ENCODE measurements at regions not wholly inside any gene's neighbourhood (a gene's known extent, or its start where the extent isn't known, plus 50 kb on each side); places are given as distances from the start of the nearest gene placed in this dataset.
"Not testable (repeated sequence)": the region's sequence is repeated elsewhere in the genome, so short reads cannot be mapped to it uniquely, and the experiment has no call there.

- Mint-ChIP-seq H3K9me3 (peaks cover 0 to 2% of the 10 kb centered on the region in 2 donors), H3K4me1 (no peaks in the 10 kb centered on the region), H3K27me3 (no peaks in the 10 kb centered on the region), H3K36me3 (no peaks in the 10 kb centered on the region), H3K27ac (no peak overlapping the region), H3K4me3 (no peak overlapping the region)
- ATAC-seq (replicated peaks) (no peak), DNase-seq (no peak)
These were observed 263.4 kb upstream of the ACTBL2 start for GRCh38 chr5:57745700-57746651.

- peaks cover 0 to 2% of the 10 kb centered on the region in 2 donors for H3K9me3 Mint-ChIP-seq
- H3K36me3 Mint-ChIP-seq: no peaks in the 10 kb centered on the region
- DNase-seq (no peak), ATAC-seq (replicated peaks) (no peak)
- no peak overlapping the region for H3K27ac Mint-ChIP-seq
- H3K4me3 Mint-ChIP-seq: no peak overlapping the region
- H3K27me3 Mint-ChIP-seq: no peaks in the 10 kb centered on the region
- H3K4me1 Mint-ChIP-seq: no peaks in the 10 kb centered on the region
These were observed 262.4 kb upstream of the ACTBL2 start for GRCh38 chr5:57745029-57745428.

GRCh38 chr5:57741336-57741735, 258.7 kb upstream of the ACTBL2 start:
- H3K9me3 Mint-ChIP-seq: no peaks in the 10 kb centered on the region
- no peak overlapping the region for H3K27ac Mint-ChIP-seq
- H3K27me3 Mint-ChIP-seq: no peaks in the 10 kb centered on the region
- H3K36me3 Mint-ChIP-seq: no peaks in the 10 kb centered on the region
- no peaks in the 10 kb centered on the region for H3K4me1 Mint-ChIP-seq
- DNase-seq (no peak), ATAC-seq (replicated peaks) (no peak)
- H3K4me3 Mint-ChIP-seq: no peak overlapping the region

- H3K4me3 Mint-ChIP-seq: no peak overlapping the region
- DNase-seq: no peak
- ATAC-seq (replicated peaks): no peak
- H3K4me1 Mint-ChIP-seq: no peaks in the 10 kb centered on the region
- no peak overlapping the region for H3K27ac Mint-ChIP-seq
- no peaks in the 10 kb centered on the region for H3K9me3 Mint-ChIP-seq
- no peaks in the 10 kb centered on the region for H3K27me3 Mint-ChIP-seq
- no peaks in the 10 kb centered on the region for H3K36me3 Mint-ChIP-seq
These were observed 256.2 kb upstream of the ACTBL2 start for GRCh38 chr5:57738787-57739186.

GRCh38 chr5:57738301-57738700, 255.7 kb upstream of the ACTBL2 start:
- no peaks in the 10 kb centered on the region for H3K36me3 Mint-ChIP-seq
- no peak for ATAC-seq (replicated peaks)
- no peak overlapping the region for H3K27ac Mint-ChIP-seq

GRCh38 chr5:57736716-57737115, 254.1 kb upstream of the ACTBL2 start:
- Mint-ChIP-seq H3K9me3 (no peaks in the 10 kb centered on the region), H3K27me3 (no peaks in the 10 kb centered on the region), H3K4me3 (no peak overlapping the region), H3K27ac (no peak overlapping the region), H3K36me3 (no peaks in the 10 kb centered on the region), H3K4me1 (no peaks in the 10 kb centered on the region)
- ATAC-seq (replicated peaks): no peak
- DNase-seq: no peak

More at GRCh38 chr5:57738301-57738700, 255.7 kb upstream of the ACTBL2 start:
- H3K9me3 Mint-ChIP-seq: no peaks in the 10 kb centered on the region
- no peaks in the 10 kb centered on the region for H3K4me1 Mint-ChIP-seq
- no peaks in the 10 kb centered on the region for H3K27me3 Mint-ChIP-seq
- no peak overlapping the region for H3K4me3 Mint-ChIP-seq
- no peak for DNase-seq

- not testable (repeated sequence) for DNase-seq; H3K4me3 Mint-ChIP-seq; H3K9me3 Mint-ChIP-seq; H3K36me3 Mint-ChIP-seq; H3K27me3 Mint-ChIP-seq; ATAC-seq (replicated peaks); H3K4me1 Mint-ChIP-seq; H3K27ac Mint-ChIP-seq
These were observed 252.9 kb upstream of the ACTBL2 start for GRCh38 chr5:57735279-57736153.

GRCh38 chr5:57734296-57734695, 251.7 kb upstream of the ACTBL2 start:
- Mint-ChIP-seq H3K27ac (no peak overlapping the region), H3K36me3 (no peaks in the 10 kb centered on the region), H3K4me1 (no peaks in the 10 kb centered on the region), H3K4me3 (no peak overlapping the region), H3K9me3 (peaks cover 0 to 3% of the 10 kb centered on the region in 2 donors), H3K27me3 (no peaks in the 10 kb centered on the region)
- ATAC-seq (replicated peaks) (no peak), DNase-seq (no peak)

- Mint-ChIP-seq H3K27me3 (no peaks in the 10 kb centered on the region), H3K4me3 (no peak overlapping the region), H3K27ac (no peak overlapping the region), H3K36me3 (no peaks in the 10 kb centered on the region), H3K4me1 (no peaks in the 10 kb centered on the region), H3K9me3 (peaks cover 3 to 8% of the 10 kb centered on the region in 2 donors)
- DNase-seq (no peak), ATAC-seq (replicated peaks) (no peak)
These were observed 245.0 kb upstream of the ACTBL2 start for GRCh38 chr5:57727591-57727990.

GRCh38 chr5:57725658-57726504, 243.3 kb upstream of the ACTBL2 start:
- ATAC-seq (replicated peaks) (no peak), DNase-seq (no peak)
- H3K4me3 Mint-ChIP-seq: no peak overlapping the region
- H3K36me3 Mint-ChIP-seq: no peaks in the 10 kb centered on the region
- no peak overlapping the region for H3K27ac Mint-ChIP-seq
- peaks cover 3 to 5% of the 10 kb centered on the region in 2 donors for H3K9me3 Mint-ChIP-seq
- no peaks in the 10 kb centered on the region for H3K27me3 Mint-ChIP-seq
- H3K4me1 Mint-ChIP-seq: no peaks in the 10 kb centered on the region

GRCh38 chr5:57724836-57725235, 242.2 kb upstream of the ACTBL2 start:
- Mint-ChIP-seq H3K4me3 (no peak overlapping the region), H3K27ac (no peak overlapping the region), H3K4me1 (no peaks in the 10 kb centered on the region), H3K36me3 (no peaks in the 10 kb centered on the region), H3K27me3 (no peaks in the 10 kb centered on the region), H3K9me3 (peaks cover 3 to 5% of the 10 kb centered on the region in 2 donors)
- ATAC-seq (replicated peaks): no peak
- DNase-seq: no peak

- no peak for ATAC-seq (replicated peaks)
- no peak for DNase-seq
- Mint-ChIP-seq H3K4me1 (no peaks in the 10 kb centered on the region), H3K36me3 (no peaks in the 10 kb centered on the region), H3K27ac (no peak overlapping the region), H3K9me3 (no peaks in the 10 kb centered on the region), H3K4me3 (no peak overlapping the region), H3K27me3 (no peaks in the 10 kb centered on the region)
These were observed 238.6 kb upstream of the ACTBL2 start for GRCh38 chr5:57721226-57721625.

GRCh38 chr5:57720656-57721055, 238.0 kb upstream of the ACTBL2 start:
- Mint-ChIP-seq H3K4me3 (no peak overlapping the region), H3K4me1 (no peaks in the 10 kb centered on the region), H3K27me3 (no peaks in the 10 kb centered on the region), H3K27ac (no peak overlapping the region), H3K36me3 (no peaks in the 10 kb centered on the region), H3K9me3 (no peaks in the 10 kb centered on the region)
- no peak for ATAC-seq (replicated peaks)
- DNase-seq: no peak

GRCh38 chr5:57719216-57719615, 236.6 kb upstream of the ACTBL2 start:
- no peak overlapping the region for H3K27ac Mint-ChIP-seq
- H3K4me3 Mint-ChIP-seq: no peak overlapping the region
- H3K9me3 Mint-ChIP-seq: no peaks in the 10 kb centered on the region
- H3K27me3 Mint-ChIP-seq: no peaks in the 10 kb centered on the region
- DNase-seq (no peak), ATAC-seq (replicated peaks) (no peak)
- H3K36me3 Mint-ChIP-seq: no peaks in the 10 kb centered on the region
- H3K4me1 Mint-ChIP-seq: no peaks in the 10 kb centered on the region
